Omental fat pad (tissue), 3 donors: ENCODE measurements at regions not wholly inside any gene's neighbourhood (a gene's known extent, or its start where the extent isn't known, plus 50 kb on each side); places are given as distances from the start of the nearest gene placed in this dataset.
A peak's percentile ranks its signal among the peaks of the same experiment; 100 is the strongest.

Source experiments
- ATAC-seq: fragments of 150-250 bp; one replicate; pipeline ENCODE4 v1.9.1; 2016; ENCODE audit warnings: mild to moderate bottlenecking, moderate library complexity; ENCODE audit not compliant: low FRiP score
- DNase-seq: peaks from one replicate; pipeline ENCODE4 v3.0.0-alpha.2; 2019; ENCODE audit warnings: low spot score
- CTCF ChIP-seq, 3 donors: fragments of 450-650 bp; IDR thresholded peaks; one replicate each; pipeline ENCODE4 v1.5.1; 2016 to 2017; ENCODE audit warnings: antibody characterized with exemption in 3 of 3, mild to moderate bottlenecking in 3 of 3, moderate library complexity in 2 of 3

- no peak for DNase-seq
- TF ChIP-seq CTCF (IDR thresholded peaks at IDR 0.05), result no peak
- ATAC-seq, result no peak
Measured at GRCh38 chr7:113374955-113375354, 256.6 kb upstream of the SMIM30 start.

- no peak for TF ChIP-seq CTCF (IDR thresholded peaks at IDR 0.05)
- ATAC-seq (no peak), DNase-seq (no peak)
Measured at GRCh38 chr7:113373863-113374262, 255.5 kb upstream of the SMIM30 start.

- no peak for DNase-seq
- ATAC-seq, result peak; percentile 44
- TF ChIP-seq CTCF (IDR thresholded peaks at IDR 0.05), result no peak
Measured at GRCh38 chr7:113371416-113372043, 253.2 kb upstream of the SMIM30 start.

GRCh38 chr7:113370910-113371309 is 252.6 kb upstream of the SMIM30 start:
- TF ChIP-seq CTCF (IDR thresholded peaks at IDR 0.05), result no peak
- ATAC-seq, result no peak

GRCh38 chr7:113368256-113368655 is 249.9 kb upstream of the SMIM30 start:
- ATAC-seq (no peak), DNase-seq (no peak)
- TF ChIP-seq CTCF (IDR thresholded peaks at IDR 0.05), result no peak

More at GRCh38 chr7:113370910-113371309, 252.6 kb upstream of the SMIM30 start:
- DNase-seq, result no peak

- no peak for ATAC-seq
- no peak for TF ChIP-seq CTCF (IDR thresholded peaks at IDR 0.05)
- DNase-seq, result no peak
Measured at GRCh38 chr7:113367041-113367586, 248.8 kb upstream of the SMIM30 start.

GRCh38 chr7:113366122-113366521 is 247.8 kb upstream of the SMIM30 start:
- no peak for DNase-seq
- ATAC-seq, result no peak
- no peak for TF ChIP-seq CTCF (IDR thresholded peaks at IDR 0.05)
